Kidney (tissue), 13 donors: ENCODE measurements at regions not wholly inside any gene's neighbourhood (a gene's known extent, or its start where the extent isn't known, plus 50 kb on each side); places are given as distances from the start of the nearest gene placed in this dataset.

Experiments used
- DNase-seq, 5 donors: peaks; one replicate each; pipeline ENCODE4 v3.0.0-alpha.2; 2013 to 2020
- FAIRE-seq: peaks from 2 replicates; lab custom pipeline; 2012; peaks lifted over from hg19 to GRCh38; lab: Jason Lieb, UNC
- H3K27ac ChIP-seq, 2 donors: one replicate each; pipeline ENCODE4 v1.7.0; 2013; ENCODE audit warnings: low read depth in 2 of 2, low read length in 2 of 2, inconsistent platforms in 1 of 2
- H3K27me3 ChIP-seq: one replicate; pipeline ENCODE4 v1.7.1; 2013; ENCODE audit warnings: low read length, inconsistent platforms; ENCODE audit not compliant: control insufficient read depth, insufficient read depth
- H3K36me3 ChIP-seq, 3 donors: one replicate each; pipeline versions ENCODE4 v1.7.0 to v1.7.1; 2013; ENCODE audit warnings: low read length in 3 of 3, control low read depth in 1 of 3, inconsistent platforms in 1 of 3; ENCODE audit not compliant: insufficient read depth in 3 of 3, control insufficient read depth in 2 of 3
- H3K4me1 ChIP-seq, 3 donors: one replicate each; pipeline versions ENCODE4 v1.7.0 to v1.7.1; 2013; ENCODE audit warnings: low read length in 3 of 3, inconsistent platforms in 1 of 3, low read depth in 1 of 3; ENCODE audit not compliant: control insufficient read depth in 2 of 3, insufficient read depth in 2 of 3
- H3K4me3 ChIP-seq, 3 donors: one replicate each; pipeline versions ENCODE4 v1.7.0 to v1.8.1; 2013; ENCODE audit warnings: low read length in 3 of 3, control low read depth in 1 of 3, inconsistent platforms in 1 of 3
- H3K9ac ChIP-seq, 3 donors: one replicate each; pipeline versions ENCODE4 v1.7.0 to v1.7.1; 2013; ENCODE audit warnings: low read length in 3 of 3, control low read depth in 1 of 3, inconsistent platforms in 1 of 3
- H3K9me3 ChIP-seq, 3 donors: one replicate each; pipeline versions ENCODE4 v1.7.0 to v1.7.1; 2013; ENCODE audit warnings: low read length in 3 of 3, control low read depth in 1 of 3, inconsistent platforms in 1 of 3; ENCODE audit not compliant: control insufficient read depth in 2 of 3, insufficient read depth in 1 of 3
- intact Hi-C: fragments of 100-400 bp; cut with DNase I; formaldehyde crosslinking; loops from one replicate; pipeline ENCODE4 v1.11.1; 2022
- TF ChIP-seq, protein P1 (sequence below): IDR thresholded peaks from 3 replicates; pipeline ENCODE4 v1.5.1; 2012; ENCODE audit warnings: mild to moderate bottlenecking, moderate library complexity, borderline replicate concordance; ENCODE audit not compliant: insufficient read depth; ENCODE audit errors: extremely low read depth
- donor health status: control.
- donor health status: control.
- donor health status: control.
- donor health status: control.
- donor health status: control.
- donor health status: DM: yes; HTN: yes; CAD: no.
- donor health status: Normal renal cell carcinoma (clear cell type).

GRCh38 chr15:39411102-39411989 lies 169.5 kb upstream of the THBS1 start:
- H3K27me3 ChIP-seq, result no peaks in the 10 kb centered on the region
- H3K4me3 ChIP-seq, result no peak overlapping the region
- no peak overlapping the region for H3K27ac ChIP-seq
- no peaks in the 10 kb centered on the region for H3K9me3 ChIP-seq
- DNase-seq (no peak), FAIRE-seq (no peak)
- intact Hi-C loops, result no loop called here
- H3K9ac ChIP-seq, result no peak overlapping the region
- H3K36me3 ChIP-seq, result no peaks in the 10 kb centered on the region
- TF ChIP-seq, protein P1, sequence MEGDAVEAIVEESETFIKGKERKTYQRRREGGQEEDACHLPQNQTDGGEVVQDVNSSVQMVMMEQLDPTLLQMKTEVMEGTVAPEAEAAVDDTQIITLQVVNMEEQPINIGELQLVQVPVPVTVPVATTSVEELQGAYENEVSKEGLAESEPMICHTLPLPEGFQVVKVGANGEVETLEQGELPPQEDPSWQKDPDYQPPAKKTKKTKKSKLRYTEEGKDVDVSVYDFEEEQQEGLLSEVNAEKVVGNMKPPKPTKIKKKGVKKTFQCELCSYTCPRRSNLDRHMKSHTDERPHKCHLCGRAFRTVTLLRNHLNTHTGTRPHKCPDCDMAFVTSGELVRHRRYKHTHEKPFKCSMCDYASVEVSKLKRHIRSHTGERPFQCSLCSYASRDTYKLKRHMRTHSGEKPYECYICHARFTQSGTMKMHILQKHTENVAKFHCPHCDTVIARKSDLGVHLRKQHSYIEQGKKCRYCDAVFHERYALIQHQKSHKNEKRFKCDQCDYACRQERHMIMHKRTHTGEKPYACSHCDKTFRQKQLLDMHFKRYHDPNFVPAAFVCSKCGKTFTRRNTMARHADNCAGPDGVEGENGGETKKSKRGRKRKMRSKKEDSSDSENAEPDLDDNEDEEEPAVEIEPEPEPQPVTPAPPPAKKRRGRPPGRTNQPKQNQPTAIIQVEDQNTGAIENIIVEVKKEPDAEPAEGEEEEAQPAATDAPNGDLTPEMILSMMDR, result no peak
- H3K4me1 ChIP-seq, result no peaks in the 10 kb centered on the region

- TF ChIP-seq, protein P1, result no peak
- Histone ChIP-seq H3K4me3 (no peak overlapping the region), H3K27ac (no peak overlapping the region), H3K36me3 (no peaks in the 10 kb centered on the region), H3K4me1 (no peaks in the 10 kb centered on the region), H3K9me3 (no peaks in the 10 kb centered on the region), H3K9ac (no peak overlapping the region), H3K27me3 (no peaks in the 10 kb centered on the region)
- no peak for DNase-seq
- no peak for FAIRE-seq
- intact Hi-C loops, result no loop called here
Measured at GRCh38 chr15:39413558-39413957, 167.3 kb upstream of the THBS1 start.

DNA sequence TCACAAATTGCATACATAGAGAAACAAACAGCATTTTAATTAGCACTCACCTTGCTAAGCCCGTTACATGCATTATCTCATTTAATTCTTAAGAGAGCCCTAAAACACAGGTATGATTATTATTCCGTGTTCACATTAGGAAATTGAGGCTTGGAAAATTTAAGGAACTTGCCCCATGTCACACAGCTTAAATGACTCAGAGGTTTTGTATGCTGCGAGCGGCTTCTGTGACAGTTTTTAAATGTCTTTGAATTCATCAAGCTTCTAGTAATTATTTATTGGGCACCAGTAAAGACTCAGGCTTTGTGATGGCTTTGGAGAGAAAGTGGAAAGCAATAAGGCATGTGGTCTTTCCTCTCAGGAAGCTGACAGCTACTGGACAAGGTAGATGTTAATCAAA lies 166.7 kb upstream of the THBS1 start:
- DNase-seq, result no peak
- H3K9me3 ChIP-seq, result no peaks in the 10 kb centered on the region
- FAIRE-seq, result no peak
- no peak overlapping the region for H3K9ac ChIP-seq
- H3K36me3 ChIP-seq, result no peaks in the 10 kb centered on the region
- H3K4me1 ChIP-seq, result no peaks in the 10 kb centered on the region
- no peaks in the 10 kb centered on the region for H3K27me3 ChIP-seq
- TF ChIP-seq, protein P1, result no peak
- H3K27ac ChIP-seq, result no peak overlapping the region
- intact Hi-C loops, result no loop called here
- no peak overlapping the region for H3K4me3 ChIP-seq
